WTC11 (cell line): ENCODE measurements at regions not wholly inside any gene's neighbourhood (a gene's known extent, or its start where the extent isn't known, plus 50 kb on each side); places are given as distances from the start of the nearest gene placed in this dataset.
"Not testable (repeated sequence)": the region's sequence is repeated elsewhere in the genome, so short reads cannot be mapped to it uniquely, and the experiment has no call there.

Experiments
- ATAC-seq: fragments of 200-7000 bp; cut with Tn5 transposase; 2 replicates; pipeline ENCODE4 v1.10.0; 2021; ENCODE audit warnings: mild to moderate bottlenecking, moderate library complexity
- CTCF ChIA-PET: fragments of 300-600 bp; sonication (Branson Sonifier 250); formaldehyde crosslinking; loops from one replicate; lab custom pipeline; 2021; ENCODE audit warnings: antibody characterized with exemption; lab: Charles Lee
- POLR2A ChIA-PET: fragments of 350-600 bp; sonication (Branson Sonifier 250); formaldehyde crosslinking; loops from one replicate; lab custom pipeline; 2021; ENCODE audit warnings: antibody characterized with exemption; lab: Charles Lee
- DNase-seq: peaks from one replicate; pipeline ENCODE4 v3.0.0; 2021; ENCODE audit warnings: low spot score
- H3K27ac Mint-ChIP-seq: 2 replicates; pipeline ENCODE4 v1.8.0; 2021; ENCODE audit warnings: mixed read lengths
- H3K27me3 Mint-ChIP-seq: 2 replicates; pipeline ENCODE4 v1.8.0; 2021; ENCODE audit warnings: low read depth, mild to moderate bottlenecking, moderate library complexity, mixed read lengths
- H3K36me3 Mint-ChIP-seq: 2 replicates; pipeline ENCODE4 v1.8.0; 2021; ENCODE audit warnings: mixed read lengths
- H3K4me1 Mint-ChIP-seq: 2 replicates; pipeline ENCODE4 v1.8.0; 2022; ENCODE audit warnings: mixed read lengths
- H3K4me3 Mint-ChIP-seq: 2 replicates; pipeline ENCODE4 v1.8.0; 2021; ENCODE audit warnings: mild to moderate bottlenecking, moderate library complexity, mixed read lengths
- H3K9me3 Mint-ChIP-seq: 2 replicates; pipeline ENCODE4 v1.8.0; 2021; ENCODE audit warnings: mixed read lengths
- ATF1 ChIP-seq: sonication (generic); formaldehyde crosslinking; IDR thresholded peaks from 2 replicates; pipeline ENCODE4 v1.8.1; 2023; ENCODE audit warnings: mild to moderate bottlenecking, moderate library complexity, missing genetic modification reagents
- FOXJ3 ChIP-seq: sonication (generic); formaldehyde crosslinking; IDR thresholded peaks from 2 replicates; pipeline ENCODE4 v1.9.0; 2021; ENCODE audit warnings: missing genetic modification reagents, mild to moderate bottlenecking, borderline replicate concordance
- FOXP1 ChIP-seq: sonication (generic); formaldehyde crosslinking; IDR thresholded peaks from 2 replicates; pipeline ENCODE4 v1.8.0; 2022; ENCODE audit warnings: missing genetic modification reagents, mild to moderate bottlenecking, moderate library complexity, borderline replicate concordance
- GTF2I ChIP-seq: fragments of 250-450 bp; sonication (Bioruptor Pico); conservative IDR thresholded peaks from 2 replicates; pipeline ENCODE4 v1.4.0; 2021; ENCODE audit warnings: mild to moderate bottlenecking
- HMGA2 ChIP-seq: fragments of 250-450 bp; sonication (Bioruptor Pico); IDR thresholded peaks from 2 replicates; pipeline ENCODE4 v1.4.0; 2021; ENCODE audit warnings: mild to moderate bottlenecking, moderate library complexity
- JAZF1 ChIP-seq: fragments of 250-450 bp; sonication (Bioruptor Pico); IDR thresholded peaks from 2 replicates; pipeline ENCODE4 v1.9.0; 2021; ENCODE audit warnings: moderate library complexity, mild to moderate bottlenecking, inconsistent platforms
- MXD4 ChIP-seq: fragments of 250-450 bp; sonication (Bioruptor Pico); IDR thresholded peaks from 2 replicates; pipeline ENCODE4 v1.8.0; 2021; ENCODE audit warnings: mild to moderate bottlenecking, moderate library complexity, borderline replicate concordance
- MYBL2 ChIP-seq: sonication (generic); formaldehyde crosslinking; IDR thresholded peaks from 2 replicates; pipeline ENCODE4 v1.8.1; 2023; ENCODE audit warnings: mild to moderate bottlenecking, moderate library complexity, missing genetic modification reagents
- TEAD1 ChIP-seq: sonication (generic); formaldehyde crosslinking; IDR thresholded peaks from 2 replicates; pipeline ENCODE4 v1.8.0; 2022; ENCODE audit warnings: mild to moderate bottlenecking, missing genetic modification reagents
- TEAD4 ChIP-seq: sonication (generic); formaldehyde crosslinking; IDR thresholded peaks from 2 replicates; pipeline ENCODE4 v1.8.0; 2022; ENCODE audit warnings: mild to moderate bottlenecking, missing genetic modification reagents
- TP53 ChIP-seq: sonication (generic); formaldehyde crosslinking; IDR thresholded peaks from 2 replicates; pipeline ENCODE4 v1.8.1; 2023; ENCODE audit warnings: mild to moderate bottlenecking, missing genetic modification reagents
- ZNF121 ChIP-seq: sonication (generic); formaldehyde crosslinking; IDR thresholded peaks from 2 replicates; pipeline ENCODE4 v1.8.0; 2023; ENCODE audit warnings: missing genetic modification reagents
- ZNF138 ChIP-seq: sonication (generic); formaldehyde crosslinking; conservative IDR thresholded peaks from 2 replicates; pipeline ENCODE4 v1.8.1; 2022; ENCODE audit warnings: mild to moderate bottlenecking, moderate library complexity, missing genetic modification reagents
- ZNF671 ChIP-seq: fragments of 250-450 bp; sonication (Bioruptor Pico); IDR thresholded peaks from 2 replicates; pipeline ENCODE4 v1.8.0; 2021; ENCODE audit warnings: mild to moderate bottlenecking
- TF ChIP-seq, protein P1 (sequence below): sonication (generic); formaldehyde crosslinking; IDR thresholded peaks from 2 replicates; pipeline ENCODE4 v1.8.1; 2023; ENCODE audit warnings: mild to moderate bottlenecking, missing genetic modification reagents, moderate library complexity
- TF ChIP-seq, protein P2 (sequence below): sonication (generic); formaldehyde crosslinking; IDR thresholded peaks from 2 replicates; pipeline ENCODE4 v1.8.0; 2022; ENCODE audit warnings: mild to moderate bottlenecking, missing genetic modification reagents
- TF ChIP-seq, protein P3 (sequence below): sonication (generic); formaldehyde crosslinking; IDR thresholded peaks from 2 replicates; pipeline ENCODE4 v1.8.1; 2023; ENCODE audit warnings: mild to moderate bottlenecking, moderate library complexity, missing genetic modification reagents
- TF ChIP-seq, protein P4 (sequence below): fragments of 250-450 bp; sonication (Bioruptor Pico); IDR thresholded peaks from 2 replicates; pipeline ENCODE4 v2.1.2; 2022; ENCODE audit warnings: mild to moderate bottlenecking, moderate library complexity
- TF ChIP-seq, protein P5 (sequence below): sonication (generic); formaldehyde crosslinking; IDR thresholded peaks from 2 replicates; pipeline ENCODE4 v1.8.0; 2022; ENCODE audit warnings: mild to moderate bottlenecking, missing genetic modification reagents
- TF ChIP-seq, protein P6 (sequence below): sonication (generic); formaldehyde crosslinking; IDR thresholded peaks from 2 replicates; pipeline ENCODE4 v1.8.1; 2022; ENCODE audit warnings: low read depth, mild to moderate bottlenecking, moderate library complexity, missing genetic modification reagents, borderline replicate concordance
- TF ChIP-seq, protein P7 (sequence below): fragments of 250-450 bp; sonication (Bioruptor Pico); IDR thresholded peaks from 2 replicates; pipeline ENCODE4 v1.9.0; 2021; ENCODE audit warnings: moderate library complexity, mild to moderate bottlenecking, inconsistent platforms, borderline replicate concordance
- TF ChIP-seq, protein P8 (sequence below): sonication (generic); formaldehyde crosslinking; IDR thresholded peaks from 2 replicates; pipeline ENCODE4 v1.8.1; 2022; ENCODE audit warnings: mild to moderate bottlenecking, moderate library complexity, missing genetic modification reagents

DNA sequence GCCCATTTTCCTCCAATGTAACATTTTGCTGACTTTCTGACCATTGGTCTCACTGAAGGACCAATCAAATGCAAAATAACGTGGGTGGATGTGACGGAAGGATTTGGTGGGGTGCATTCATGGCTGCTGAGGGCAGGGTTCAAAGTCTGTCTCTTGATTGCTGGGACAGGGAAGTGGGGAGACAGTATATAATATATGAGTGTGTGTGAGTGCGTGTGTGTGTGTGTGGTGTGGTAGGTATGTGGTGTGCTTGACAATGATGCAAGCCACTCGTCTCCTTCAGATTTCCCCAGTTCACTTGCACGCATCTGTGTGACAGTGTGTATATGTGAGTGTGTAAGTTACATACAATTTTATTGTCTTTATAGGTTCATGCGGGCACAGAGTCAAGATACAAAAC is 477.3 kb downstream of the DIRAS2 start:
- Mint-ChIP-seq H3K27ac (no peak overlapping the region; the same call in 1 of the 2 replicates), H3K4me1 (peaks cover 15% of the 10 kb centered on the region), H3K27me3 (no peaks in the 10 kb centered on the region), H3K4me3 (no peak overlapping the region), H3K36me3 (no peaks in the 10 kb centered on the region), H3K9me3 (peaks cover 5% of the 10 kb centered on the region)
- DNase-seq (no peak), ATAC-seq (no peak)
- CTCF ChIA-PET = no interaction called here
- TF ChIP-seq, protein P1, sequence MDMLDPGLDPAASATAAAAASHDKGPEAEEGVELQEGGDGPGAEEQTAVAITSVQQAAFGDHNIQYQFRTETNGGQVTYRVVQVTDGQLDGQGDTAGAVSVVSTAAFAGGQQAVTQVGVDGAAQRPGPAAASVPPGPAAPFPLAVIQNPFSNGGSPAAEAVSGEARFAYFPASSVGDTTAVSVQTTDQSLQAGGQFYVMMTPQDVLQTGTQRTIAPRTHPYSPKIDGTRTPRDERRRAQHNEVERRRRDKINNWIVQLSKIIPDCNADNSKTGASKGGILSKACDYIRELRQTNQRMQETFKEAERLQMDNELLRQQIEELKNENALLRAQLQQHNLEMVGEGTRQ = no peak
- TF ChIP-seq TP53 (CRISPR knock-in tag) (no peak), TEAD4 (CRISPR knock-in tag) (no peak), ATF1 (no peak), TEAD1 (no peak), MYBL2 (CRISPR knock-in tag) (no peak), FOXP1 (CRISPR knock-in tag) (no peak), ZNF121 (no peak), MXD4 (CRISPR knock-in tag) (no peak), HMGA2 (CRISPR knock-in tag) (no peak), JAZF1 (CRISPR knock-in tag) (no peak), GTF2I (CRISPR knock-in tag) (no peak), ZNF671 (no peak)
- TF ChIP-seq, protein P2, sequence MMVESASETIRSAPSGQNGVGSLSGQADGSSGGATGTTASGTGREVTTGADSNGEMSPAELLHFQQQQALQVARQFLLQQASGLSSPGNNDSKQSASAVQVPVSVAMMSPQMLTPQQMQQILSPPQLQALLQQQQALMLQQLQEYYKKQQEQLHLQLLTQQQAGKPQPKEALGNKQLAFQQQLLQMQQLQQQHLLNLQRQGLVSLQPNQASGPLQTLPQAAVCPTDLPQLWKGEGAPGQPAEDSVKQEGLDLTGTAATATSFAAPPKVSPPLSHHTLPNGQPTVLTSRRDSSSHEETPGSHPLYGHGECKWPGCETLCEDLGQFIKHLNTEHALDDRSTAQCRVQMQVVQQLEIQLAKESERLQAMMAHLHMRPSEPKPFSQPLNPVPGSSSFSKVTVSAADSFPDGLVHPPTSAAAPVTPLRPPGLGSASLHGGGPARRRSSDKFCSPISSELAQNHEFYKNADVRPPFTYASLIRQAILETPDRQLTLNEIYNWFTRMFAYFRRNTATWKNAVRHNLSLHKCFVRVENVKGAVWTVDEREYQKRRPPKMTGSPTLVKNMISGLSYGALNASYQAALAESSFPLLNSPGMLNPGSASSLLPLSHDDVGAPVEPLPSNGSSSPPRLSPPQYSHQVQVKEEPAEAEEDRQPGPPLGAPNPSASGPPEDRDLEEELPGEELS (CRISPR knock-in tag) = no peak
- TF ChIP-seq, protein P3, sequence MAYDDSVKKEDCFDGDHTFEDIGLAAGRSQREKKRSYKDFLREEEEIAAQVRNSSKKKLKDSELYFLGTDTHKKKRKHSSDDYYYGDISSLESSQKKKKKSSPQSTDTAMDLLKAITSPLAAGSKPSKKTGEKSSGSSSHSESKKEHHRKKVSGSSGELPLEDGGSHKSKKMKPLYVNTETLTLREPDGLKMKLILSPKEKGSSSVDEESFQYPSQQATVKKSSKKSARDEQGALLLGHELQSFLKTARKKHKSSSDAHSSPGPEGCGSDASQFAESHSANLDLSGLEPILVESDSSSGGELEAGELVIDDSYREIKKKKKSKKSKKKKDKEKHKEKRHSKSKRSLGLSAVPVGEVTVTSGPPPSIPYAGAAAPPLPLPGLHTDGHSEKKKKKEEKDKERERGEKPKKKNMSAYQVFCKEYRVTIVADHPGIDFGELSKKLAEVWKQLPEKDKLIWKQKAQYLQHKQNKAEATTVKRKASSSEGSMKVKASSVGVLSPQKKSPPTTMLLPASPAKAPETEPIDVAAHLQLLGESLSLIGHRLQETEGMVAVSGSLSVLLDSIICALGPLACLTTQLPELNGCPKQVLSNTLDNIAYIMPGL (CRISPR knock-in tag) = no peak
- TF ChIP-seq, protein P4, sequence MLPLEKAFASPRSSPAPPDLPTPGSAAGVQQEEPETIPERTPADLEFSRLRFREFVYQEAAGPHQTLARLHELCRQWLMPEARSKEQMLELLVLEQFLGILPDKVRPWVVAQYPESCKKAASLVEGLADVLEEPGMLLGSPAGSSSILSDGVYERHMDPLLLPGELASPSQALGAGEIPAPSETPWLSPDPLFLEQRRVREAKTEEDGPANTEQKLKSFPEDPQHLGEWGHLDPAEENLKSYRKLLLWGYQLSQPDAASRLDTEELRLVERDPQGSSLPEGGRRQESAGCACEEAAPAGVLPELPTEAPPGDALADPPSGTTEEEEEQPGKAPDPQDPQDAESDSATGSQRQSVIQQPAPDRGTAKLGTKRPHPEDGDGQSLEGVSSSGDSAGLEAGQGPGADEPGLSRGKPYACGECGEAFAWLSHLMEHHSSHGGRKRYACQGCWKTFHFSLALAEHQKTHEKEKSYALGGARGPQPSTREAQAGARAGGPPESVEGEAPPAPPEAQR (CRISPR knock-in tag) = no peak
- TF ChIP-seq, protein P5, sequence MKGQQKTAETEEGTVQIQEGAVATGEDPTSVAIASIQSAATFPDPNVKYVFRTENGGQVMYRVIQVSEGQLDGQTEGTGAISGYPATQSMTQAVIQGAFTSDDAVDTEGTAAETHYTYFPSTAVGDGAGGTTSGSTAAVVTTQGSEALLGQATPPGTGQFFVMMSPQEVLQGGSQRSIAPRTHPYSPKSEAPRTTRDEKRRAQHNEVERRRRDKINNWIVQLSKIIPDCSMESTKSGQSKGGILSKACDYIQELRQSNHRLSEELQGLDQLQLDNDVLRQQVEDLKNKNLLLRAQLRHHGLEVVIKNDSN (CRISPR knock-in tag) = no peak
- POLR2A ChIA-PET = no interaction called here

DNA sequence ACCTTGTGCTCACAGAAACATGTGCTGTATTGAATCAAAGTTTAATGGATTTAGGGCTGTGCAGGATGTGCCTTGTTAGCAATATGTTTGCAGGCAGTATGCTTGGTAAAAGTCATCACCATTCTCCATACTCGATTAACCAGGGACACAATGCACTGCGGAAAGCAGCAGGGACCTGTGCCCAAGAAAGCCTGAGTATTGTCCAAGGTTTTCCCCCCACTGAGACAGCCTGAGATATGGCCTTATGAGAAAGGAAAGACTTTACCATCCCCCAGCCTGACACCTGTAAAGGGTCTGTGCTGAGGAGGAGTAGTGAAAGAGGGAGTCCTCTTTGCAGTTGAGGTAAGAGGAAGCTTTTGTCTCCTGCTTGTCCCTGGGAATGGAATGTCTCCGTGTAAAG is 476.2 kb downstream of the DIRAS2 start:
- H3K27ac Mint-ChIP-seq, CTCF ChIA-PET: not testable (repeated sequence)
- POLR2A ChIA-PET = interaction anchor here (0.8 kb wide), 1 partner anchor 13 kb away, joined by 3 read pairs; no protein-coding TSS in a partner anchor

DNA sequence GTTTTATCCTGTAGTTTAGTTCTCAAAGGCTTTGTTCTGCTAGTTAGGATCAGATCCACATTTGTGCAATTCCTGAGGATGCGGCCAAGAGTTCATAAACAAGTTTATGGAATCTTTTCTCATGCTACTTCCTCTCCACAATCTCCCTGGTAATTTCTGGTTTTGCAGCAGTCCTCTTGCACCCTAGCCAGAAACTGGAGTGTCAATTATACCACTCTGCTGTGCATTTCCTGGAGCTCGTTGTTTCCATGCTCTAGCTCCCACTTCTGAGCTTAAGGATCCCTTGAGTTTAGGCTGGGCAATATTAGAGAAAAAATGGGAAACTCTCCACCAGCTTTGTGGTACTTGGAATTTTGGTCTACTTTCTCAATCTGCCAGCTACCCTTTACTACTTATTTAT is 474.7 kb downstream of the DIRAS2 start:
- Mint-ChIP-seq H3K27ac (no peak overlapping the region), H3K4me3 (no peak overlapping the region), H3K4me1 (peaks cover 15% of the 10 kb centered on the region), H3K9me3 (peaks cover 3% of the 10 kb centered on the region), H3K27me3 (no peaks in the 10 kb centered on the region), H3K36me3 (no peaks in the 10 kb centered on the region)
- POLR2A ChIA-PET = no interaction called here
- CTCF ChIA-PET = no interaction called here
- ATAC-seq = no peak
- no peak for DNase-seq
- TF ChIP-seq, protein P6, sequence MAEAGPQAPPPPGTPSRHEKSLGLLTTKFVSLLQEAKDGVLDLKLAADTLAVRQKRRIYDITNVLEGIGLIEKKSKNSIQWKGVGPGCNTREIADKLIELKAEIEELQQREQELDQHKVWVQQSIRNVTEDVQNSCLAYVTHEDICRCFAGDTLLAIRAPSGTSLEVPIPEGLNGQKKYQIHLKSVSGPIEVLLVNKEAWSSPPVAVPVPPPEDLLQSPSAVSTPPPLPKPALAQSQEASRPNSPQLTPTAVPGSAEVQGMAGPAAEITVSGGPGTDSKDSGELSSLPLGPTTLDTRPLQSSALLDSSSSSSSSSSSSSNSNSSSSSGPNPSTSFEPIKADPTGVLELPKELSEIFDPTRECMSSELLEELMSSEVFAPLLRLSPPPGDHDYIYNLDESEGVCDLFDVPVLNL = no peak
- TF ChIP-seq, protein P1 = no peak
- TF ChIP-seq, protein P7, sequence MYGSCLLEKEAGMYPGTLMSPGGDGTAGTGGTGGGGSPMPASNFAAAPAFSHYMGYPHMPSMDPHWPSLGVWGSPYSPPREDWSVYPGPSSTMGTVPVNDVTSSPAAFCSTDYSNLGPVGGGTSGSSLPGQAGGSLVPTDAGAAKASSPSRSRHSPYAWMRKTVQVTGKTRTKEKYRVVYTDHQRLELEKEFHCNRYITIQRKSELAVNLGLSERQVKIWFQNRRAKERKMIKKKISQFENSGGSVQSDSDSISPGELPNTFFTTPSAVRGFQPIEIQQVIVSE = no peak
- TF ChIP-seq ZNF138 (CRISPR knock-in tag) = no peak
- TF ChIP-seq, protein P8, sequence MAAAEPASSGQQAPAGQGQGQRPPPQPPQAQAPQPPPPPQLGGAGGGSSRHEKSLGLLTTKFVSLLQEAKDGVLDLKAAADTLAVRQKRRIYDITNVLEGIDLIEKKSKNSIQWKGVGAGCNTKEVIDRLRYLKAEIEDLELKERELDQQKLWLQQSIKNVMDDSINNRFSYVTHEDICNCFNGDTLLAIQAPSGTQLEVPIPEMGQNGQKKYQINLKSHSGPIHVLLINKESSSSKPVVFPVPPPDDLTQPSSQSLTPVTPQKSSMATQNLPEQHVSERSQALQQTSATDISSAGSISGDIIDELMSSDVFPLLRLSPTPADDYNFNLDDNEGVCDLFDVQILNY (CRISPR knock-in tag) = no peak
- TF ChIP-seq FOXJ3 (CRISPR knock-in tag) = no peak

More for the DNA sequence above, 476.2 kb downstream of the DIRAS2 start:
- ATAC-seq, H3K36me3 Mint-ChIP-seq, H3K9me3 Mint-ChIP-seq, DNase-seq, H3K4me3 Mint-ChIP-seq, H3K27me3 Mint-ChIP-seq: not testable (repeated sequence)
- H3K4me1 Mint-ChIP-seq = peaks cover 15% of the 10 kb centered on the region
